Loucy (cell line): ENCODE measurements at regions not wholly inside any gene's neighbourhood (a gene's known extent, or its start where the extent isn't known, plus 50 kb on each side); places are given as distances from the start of the nearest gene placed in this dataset.

Experiments used
- H2AFZ ChIP-seq: fragments of 200-600 bp; sonication (generic); 2 replicates; pipeline ENCODE4 v1.6.0; 2016; ENCODE audit warnings: antibody characterized with exemption, mild to moderate bottlenecking, low read length, moderate library complexity
- H3F3A ChIP-seq: fragments of 200-600 bp; 2 replicates; pipeline ENCODE4 v1.6.0; 2016; ENCODE audit warnings: antibody characterized with exemption, low read depth, mild to moderate bottlenecking
- H3K27me3 ChIP-seq: fragments of 200-600 bp; sonication (generic); 2 replicates; pipeline ENCODE4 v1.6.1; 2014; ENCODE audit warnings: low read length, mild to moderate bottlenecking; ENCODE audit not compliant: insufficient read depth, poor library complexity, severe bottlenecking
- H3K36me3 ChIP-seq: fragments of 200-600 bp; sonication (generic); 2 replicates; pipeline ENCODE4 v1.6.1; 2016; ENCODE audit warnings: low read length; ENCODE audit not compliant: insufficient read depth
- H3K4me1 ChIP-seq: fragments of 200-600 bp; sonication (generic); 2 replicates; pipeline ENCODE4 v1.5.1; 2014; ENCODE audit warnings: low read length, mild to moderate bottlenecking; ENCODE audit not compliant: insufficient read depth, poor library complexity, severe bottlenecking
- H3K4me2 ChIP-seq: fragments of 200-600 bp; sonication (generic); 2 replicates; pipeline ENCODE4 v1.6.0; 2014; ENCODE audit warnings: antibody characterized with exemption, low read length, low read depth, mild to moderate bottlenecking; ENCODE audit not compliant: poor library complexity, severe bottlenecking
- H3K4me3 ChIP-seq: fragments of 200-600 bp; sonication (generic); 2 replicates; pipeline ENCODE4 v1.5.1; 2014; ENCODE audit warnings: low read length, mild to moderate bottlenecking, mixed read lengths; ENCODE audit not compliant: poor library complexity, severe bottlenecking
- H3K79me2 ChIP-seq: fragments of 200-600 bp; sonication (generic); 2 replicates; pipeline ENCODE4 v1.6.1; 2014; ENCODE audit warnings: low read length; ENCODE audit not compliant: insufficient read depth
- H3K9ac ChIP-seq: fragments of 200-600 bp; sonication (generic); 2 replicates; pipeline ENCODE4 v1.6.0; 2014; ENCODE audit warnings: mild to moderate bottlenecking, low read depth, low read length, moderate library complexity; ENCODE audit not compliant: poor library complexity, severe bottlenecking
- H3K9me2 ChIP-seq: fragments of 200-600 bp; sonication (generic); replicated peaks from 2 replicates; pipeline ENCODE4 v1.6.1; 2016; ENCODE audit warnings: low read depth, low read length, mixed read lengths
- H3K9me3 ChIP-seq: fragments of 200-600 bp; sonication (generic); 2 replicates; pipeline ENCODE4 v1.6.1; 2014; ENCODE audit warnings: mild to moderate bottlenecking, antibody characterized with exemption, low read length, low read depth; ENCODE audit not compliant: insufficient read depth
- H4K20me1 ChIP-seq: fragments of 200-600 bp; sonication (generic); 2 replicates; pipeline ENCODE4 v1.6.0; 2014; ENCODE audit warnings: antibody characterized with exemption, low read length, mild to moderate bottlenecking; ENCODE audit not compliant: insufficient read depth, poor library complexity, severe bottlenecking
- CTCF ChIP-seq: fragments of 200-600 bp; sonication (generic); conservative IDR thresholded peaks from 2 replicates; pipeline ENCODE4 v1.5.1; 2014; ENCODE audit warnings: mild to moderate bottlenecking, antibody characterized with exemption, low read length
- EZH2phosphoT487 ChIP-seq: fragments of 200-600 bp; IDR thresholded peaks from 2 replicates; pipeline ENCODE4 v1.6.1; 2018; ENCODE audit warnings: antibody characterized with exemption, mild to moderate bottlenecking, moderate library complexity, borderline replicate concordance

- no peaks in the 10 kb centered on the region for H3K4me1 ChIP-seq
- H3K79me2 ChIP-seq, result no peaks in the 10 kb centered on the region
- H3K4me2 ChIP-seq, result no peak overlapping the region
- no peaks in the 10 kb centered on the region; the same call in 1 of the 2 replicates for H3K9me3 ChIP-seq
- H3K9me2 ChIP-seq, result no peaks in the 10 kb centered on the region
- H3K36me3 ChIP-seq, result no peaks in the 10 kb centered on the region
- no peak overlapping the region for H3K4me3 ChIP-seq
- no peak overlapping the region for H3K9ac ChIP-seq
- H4K20me1 ChIP-seq, result no peaks in the 10 kb centered on the region
- TF ChIP-seq EZH2phosphoT487, result no peak
- no peak for TF ChIP-seq CTCF
- H2AFZ ChIP-seq, result no peak overlapping the region
- H3F3A ChIP-seq, result no peaks in the 10 kb centered on the region
- H3K27me3 ChIP-seq, result no peaks in the 10 kb centered on the region
These were observed 60.9 kb upstream of the USP29 start for GRCh38 chr19:57058871-57059270.

GRCh38 chr19:57063070-57063469, 56.7 kb upstream of the USP29 start:
- H3K36me3 ChIP-seq, result no peaks in the 10 kb centered on the region
- H3K9ac ChIP-seq, result no peak overlapping the region
- no peaks in the 10 kb centered on the region for H4K20me1 ChIP-seq
- H3K4me2 ChIP-seq, result no peak overlapping the region
- H3K9me3 ChIP-seq, result peaks cover 5% of the 10 kb centered on the region; the same call in 1 of the 2 replicates
- H3K4me3 ChIP-seq, result no peak overlapping the region
- H2AFZ ChIP-seq, result no peak overlapping the region
- H3K4me1 ChIP-seq, result no peaks in the 10 kb centered on the region
- H3K79me2 ChIP-seq, result no peaks in the 10 kb centered on the region
- H3F3A ChIP-seq, result no peaks in the 10 kb centered on the region
- H3K27me3 ChIP-seq, result no peaks in the 10 kb centered on the region
- TF ChIP-seq EZH2phosphoT487 (no peak), CTCF (no peak)
- no peaks in the 10 kb centered on the region for H3K9me2 ChIP-seq

- Histone ChIP-seq H3K9me2 (no peaks in the 10 kb centered on the region), H3K4me3 (no peak overlapping the region), H3K79me2 (no peaks in the 10 kb centered on the region), H3K9me3 (peaks cover 9% of the 10 kb centered on the region; the same call in 1 of the 2 replicates), H3K4me1 (no peaks in the 10 kb centered on the region), H3K36me3 (no peaks in the 10 kb centered on the region), H4K20me1 (no peaks in the 10 kb centered on the region), H3F3A (no peaks in the 10 kb centered on the region), H2AFZ (no peak overlapping the region), H3K27me3 (no peaks in the 10 kb centered on the region), H3K9ac (no peak overlapping the region), H3K4me2 (no peak overlapping the region)
- TF ChIP-seq CTCF, result no peak
- no peak for TF ChIP-seq EZH2phosphoT487
These were observed 52.3 kb upstream of the USP29 start for GRCh38 chr19:57067440-57067839.
